GM19438 (cell line): ENCODE measurements at regions not wholly inside any gene's neighbourhood (a gene's known extent, or its start where the extent isn't known, plus 50 kb on each side); places are given as distances from the start of the nearest gene placed in this dataset.

Experiments used
- ATAC-seq: cut with Tn5 transposase; IDR thresholded peaks from one replicate; pipeline ENCODE4 v1.9.1; 2021; ENCODE audit warnings: low read depth; ENCODE audit not compliant: unreplicated experiment

DNA sequence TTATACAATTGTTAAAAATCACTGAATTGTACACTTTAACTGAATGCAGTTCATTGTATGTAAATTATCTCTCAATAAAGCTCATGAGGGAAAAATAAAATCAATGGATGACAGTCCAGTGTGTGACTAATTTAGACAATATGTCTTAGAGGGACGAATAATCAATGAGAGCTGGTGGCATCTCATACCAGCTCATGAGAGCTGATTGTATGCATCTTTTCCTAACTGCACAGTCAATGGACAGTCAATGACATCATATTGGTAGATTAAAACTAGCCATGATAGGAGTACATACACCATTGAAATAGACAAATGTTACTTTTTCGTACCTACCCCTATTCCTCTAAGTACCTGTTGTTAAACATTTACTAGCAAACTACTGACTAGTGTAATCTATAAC, 946.1 kb downstream of the SQOR start:
- ATAC-seq = no peak

DNA sequence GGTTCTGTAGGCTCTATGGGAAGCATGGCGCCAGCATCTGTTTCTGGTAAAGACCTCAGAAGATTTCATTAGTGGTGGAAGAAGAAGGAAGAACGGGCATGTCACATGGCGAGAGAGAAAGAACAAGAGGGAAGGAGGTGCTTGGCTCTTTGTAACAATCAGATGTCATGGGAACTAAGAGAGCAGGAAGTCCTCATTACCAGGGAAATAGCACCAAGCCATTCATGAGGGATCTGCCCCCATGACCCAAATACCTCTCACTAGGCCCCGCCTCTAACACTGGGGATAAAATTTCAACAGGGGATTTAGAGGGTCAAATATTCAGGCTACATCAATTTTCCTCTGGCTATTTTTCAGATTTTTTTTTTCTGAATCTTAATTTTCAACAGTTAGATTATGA, 954.3 kb downstream of the SQOR start:
- ATAC-seq = no peak

DNA sequence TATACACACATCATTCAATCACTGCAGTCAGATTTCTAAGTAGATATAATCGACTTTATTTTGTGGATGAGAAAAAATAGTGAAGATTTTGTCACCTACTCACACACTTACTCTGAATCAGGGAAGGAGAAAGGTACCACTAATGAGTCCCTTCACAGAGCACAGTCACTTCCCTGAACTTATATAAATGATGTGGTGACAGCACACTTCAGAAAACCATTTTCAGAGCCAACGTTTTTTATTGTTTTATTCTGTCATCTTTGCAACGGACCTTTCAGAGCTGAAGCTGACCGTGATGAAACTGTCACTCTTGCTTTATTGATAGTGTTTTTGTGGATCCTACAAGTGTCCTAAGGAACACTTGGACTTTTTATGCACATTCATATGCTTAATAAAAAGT, 956.6 kb downstream of the SQOR start:
- ATAC-seq = no peak

DNA sequence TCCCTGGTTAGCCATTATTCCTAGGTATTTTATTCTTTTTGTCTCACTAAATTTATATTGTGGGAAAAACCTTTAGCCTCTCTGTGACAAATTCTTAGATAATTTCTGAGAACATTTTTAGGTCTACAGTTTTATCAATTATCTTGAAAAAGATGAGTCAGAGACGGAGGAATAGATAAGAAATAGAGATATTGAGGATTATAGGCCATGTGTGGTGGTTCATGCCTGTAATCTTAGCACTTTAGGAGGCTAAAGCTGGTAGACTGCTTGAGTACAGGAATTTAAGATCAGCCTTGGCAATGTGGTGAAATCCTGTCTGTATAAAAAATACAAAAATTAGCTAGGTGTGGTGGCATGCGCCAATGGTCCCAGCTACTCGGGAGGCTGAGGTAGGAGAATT, 960.2 kb downstream of the SQOR start:
- no peak for ATAC-seq

DNA sequence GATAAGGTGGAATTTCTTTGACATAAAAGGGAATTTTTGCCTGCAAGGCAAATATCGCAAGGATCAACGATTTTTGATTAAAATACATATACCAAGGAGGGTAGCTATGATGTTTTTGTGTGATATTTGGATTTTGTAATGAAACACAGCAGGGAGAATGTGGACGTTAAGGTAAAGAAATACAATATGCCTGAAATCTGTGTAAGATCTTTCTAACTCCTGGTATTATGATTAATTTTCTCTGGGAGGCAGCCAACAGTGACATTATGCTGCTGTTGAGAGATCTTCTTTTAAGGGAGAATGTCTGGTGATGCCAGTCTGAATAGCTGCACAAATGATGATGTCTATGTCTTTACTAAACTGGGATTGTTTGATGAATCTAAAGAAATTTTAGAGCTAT, 972.2 kb downstream of the SQOR start:
- ATAC-seq = no peak

DNA sequence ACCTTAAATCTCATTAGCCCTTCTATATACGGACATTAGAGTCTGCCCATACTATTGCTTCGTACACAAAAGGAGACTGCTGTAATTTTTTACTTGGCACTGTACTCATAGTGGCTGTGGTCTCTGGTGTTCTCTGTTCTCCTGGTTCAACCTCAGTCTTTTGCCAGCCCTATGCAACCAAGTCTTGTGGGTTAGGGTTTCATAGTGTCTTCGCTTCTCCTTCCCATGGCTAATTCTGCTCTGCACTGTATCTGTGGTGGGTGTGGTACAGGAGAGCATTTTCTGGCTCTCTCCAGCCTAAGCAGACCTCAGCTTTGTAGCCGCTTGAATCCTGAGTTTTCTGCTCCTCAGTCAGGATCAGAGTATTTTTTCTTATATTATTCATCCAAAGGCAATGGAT, 981.2 kb downstream of the SQOR start:
- ATAC-seq = no peak

DNA sequence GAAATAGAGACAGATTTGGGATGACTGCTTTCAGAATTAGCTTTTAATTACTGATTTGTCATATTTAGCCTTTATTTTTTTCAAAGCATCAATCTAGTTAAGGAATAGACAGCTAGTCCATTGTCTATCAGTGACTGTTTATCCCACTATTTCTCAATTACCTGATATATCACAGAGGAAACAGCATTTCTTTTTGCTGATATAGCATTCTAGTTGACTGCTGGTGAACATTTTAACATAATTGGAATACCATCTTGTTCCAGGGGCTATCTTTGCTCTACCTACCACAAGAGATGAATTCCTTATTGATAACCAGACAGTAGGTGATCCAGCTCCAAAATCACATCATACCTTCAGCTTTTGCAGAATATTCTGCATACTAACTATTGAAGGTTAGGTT, 982.7 kb downstream of the SQOR start:
- no peak for ATAC-seq

DNA sequence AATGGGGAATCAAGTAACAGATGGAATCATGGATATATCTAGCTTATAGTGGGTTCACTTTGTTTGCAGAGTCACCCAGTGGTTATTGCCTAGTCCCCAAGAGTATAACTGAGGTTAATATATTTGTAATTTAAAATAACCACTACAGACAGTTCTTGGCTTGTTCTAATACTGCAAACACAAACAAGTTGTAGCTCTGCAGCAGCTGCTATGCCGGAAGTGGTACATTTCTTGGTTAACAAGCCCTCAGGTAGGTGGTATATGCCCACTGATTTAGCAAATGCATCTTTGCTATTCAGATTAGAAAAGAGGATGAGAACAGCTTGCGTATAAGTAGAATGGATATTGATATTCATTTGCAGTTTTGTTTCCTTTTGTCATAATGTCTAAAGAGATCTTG, 984.2 kb downstream of the SQOR start:
- ATAC-seq = no peak

DNA sequence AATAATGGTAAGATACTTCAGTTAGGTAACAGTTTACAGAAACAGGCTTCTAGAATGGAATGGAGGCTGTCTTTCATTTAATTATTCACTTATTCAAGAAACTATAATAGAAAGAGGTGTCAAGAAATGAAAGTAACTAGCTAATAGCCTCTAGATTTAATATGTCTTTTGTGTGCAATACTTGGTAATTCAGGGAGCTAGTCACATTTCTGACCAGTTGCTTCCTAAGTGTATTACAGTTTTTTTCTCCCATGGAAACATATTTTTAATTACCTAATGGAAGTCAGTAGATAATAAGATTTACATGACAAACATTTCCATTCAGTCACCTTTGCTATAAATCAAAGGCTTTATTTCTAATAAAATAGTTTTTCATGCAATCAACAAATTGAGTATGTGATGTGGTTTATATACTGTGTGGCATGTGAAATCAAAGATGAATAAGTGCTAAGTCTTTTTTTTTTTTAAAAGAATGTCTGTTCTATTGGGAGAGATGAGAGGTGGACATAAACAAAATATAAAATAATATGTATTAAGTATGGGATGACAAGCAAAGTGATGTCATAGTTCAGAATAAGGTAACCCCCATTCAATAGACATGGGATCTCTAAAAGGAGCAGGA, 985.7 kb downstream of the SQOR start:
- ATAC-seq = no peak

DNA sequence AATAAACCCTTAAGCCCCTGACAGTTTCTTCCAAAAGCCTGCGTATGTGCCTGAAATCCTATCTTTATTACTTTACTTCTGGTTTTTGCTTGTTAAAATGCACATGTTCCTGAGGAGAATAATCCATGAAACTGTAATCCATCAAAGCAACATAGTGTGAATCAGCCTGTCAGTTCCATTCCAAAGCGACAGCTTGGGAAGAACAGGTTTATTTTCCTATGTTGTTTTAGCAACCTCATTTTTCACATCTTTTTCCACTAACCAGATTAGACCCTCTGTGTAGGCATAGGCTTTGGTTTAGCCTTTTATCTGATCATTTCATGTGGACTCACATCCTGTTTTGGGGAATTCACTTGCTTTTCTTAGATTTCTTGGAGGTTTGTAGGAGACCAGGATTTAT, 988.0 kb downstream of the SQOR start:
- no peak for ATAC-seq

DNA sequence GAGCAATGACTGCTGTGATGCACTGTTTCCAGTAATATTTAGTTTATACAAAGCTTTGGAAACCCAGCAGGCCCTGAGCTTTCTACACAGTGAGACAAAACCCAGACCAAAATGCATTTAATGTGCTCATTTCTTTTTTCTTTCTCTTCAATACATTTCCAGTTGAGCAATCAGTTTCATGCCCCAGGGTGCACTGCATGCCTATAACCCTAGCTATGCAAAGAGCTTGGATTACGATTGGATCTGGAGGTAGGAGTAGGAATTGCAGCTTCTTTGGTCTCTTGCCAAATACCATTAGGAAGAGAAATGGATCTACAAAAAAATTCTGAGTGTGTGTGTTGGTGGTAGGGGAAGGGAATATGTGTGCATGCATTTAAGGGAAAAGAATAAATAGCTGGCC, 1001.4 kb downstream of the SQOR start:
- no peak for ATAC-seq

DNA sequence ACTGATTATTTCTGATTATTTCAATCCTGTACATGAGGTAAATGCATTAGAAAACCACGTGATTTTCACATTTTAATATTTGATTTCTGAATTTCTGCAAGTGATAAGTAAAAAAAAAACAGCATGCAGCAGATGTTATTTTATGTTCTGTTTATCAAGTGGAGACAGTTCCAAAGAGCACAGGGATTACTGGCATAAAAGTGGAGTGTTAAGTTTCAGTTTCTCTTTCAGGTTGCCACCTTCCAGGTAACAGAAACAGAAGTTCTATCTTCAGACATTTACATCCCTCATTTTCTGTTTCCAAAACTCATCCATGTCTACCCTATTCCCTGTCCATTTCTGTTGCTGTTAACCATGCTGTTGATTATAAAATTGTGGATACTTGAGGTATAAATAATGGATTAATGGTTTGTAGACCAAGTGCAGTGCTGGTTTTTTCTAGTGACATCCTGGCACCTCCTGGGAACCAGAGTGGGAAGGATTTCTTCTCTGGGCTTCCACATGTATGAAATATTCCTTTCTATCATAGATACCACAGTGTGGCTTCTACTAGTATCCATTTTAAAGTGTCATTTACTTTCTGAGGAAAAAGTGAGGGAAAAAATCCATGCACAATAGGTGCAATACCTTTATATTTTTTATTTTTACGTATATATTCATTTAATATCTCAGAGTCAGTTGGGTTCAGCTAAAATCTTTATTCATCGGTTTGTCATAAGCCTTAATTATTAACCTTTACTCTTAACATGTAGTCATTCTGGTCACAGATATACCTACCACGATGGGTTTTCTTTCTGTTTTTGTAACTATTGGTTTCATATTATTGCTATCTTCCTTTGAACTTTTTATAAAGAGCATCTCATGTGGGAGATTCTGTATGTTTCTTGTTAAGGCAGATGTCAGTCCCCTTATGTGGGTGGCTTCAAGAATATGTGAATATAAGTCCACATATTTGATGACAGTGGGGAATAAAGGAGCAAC, 1010.0 kb downstream of the SQOR start:
- ATAC-seq = no peak

DNA sequence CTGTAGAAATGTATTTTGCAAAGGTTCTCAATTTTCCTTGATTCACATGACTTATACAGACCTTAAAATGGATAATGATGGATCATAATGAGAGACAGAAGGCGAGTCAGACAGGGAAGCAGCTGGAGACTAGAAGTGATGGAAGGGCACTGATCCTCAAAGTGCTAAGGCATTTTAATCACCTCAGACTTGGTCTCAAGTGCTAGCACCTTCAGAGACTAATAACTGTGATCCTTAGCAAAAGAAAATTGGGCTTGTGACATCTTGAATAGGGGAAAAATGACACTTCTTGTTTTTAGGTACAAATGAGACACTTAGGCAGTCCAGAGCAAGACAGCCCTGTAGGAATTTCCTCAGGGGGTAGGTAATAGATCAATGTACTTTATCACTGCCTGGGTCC, 1011.7 kb downstream of the SQOR start:
- ATAC-seq = no peak

DNA sequence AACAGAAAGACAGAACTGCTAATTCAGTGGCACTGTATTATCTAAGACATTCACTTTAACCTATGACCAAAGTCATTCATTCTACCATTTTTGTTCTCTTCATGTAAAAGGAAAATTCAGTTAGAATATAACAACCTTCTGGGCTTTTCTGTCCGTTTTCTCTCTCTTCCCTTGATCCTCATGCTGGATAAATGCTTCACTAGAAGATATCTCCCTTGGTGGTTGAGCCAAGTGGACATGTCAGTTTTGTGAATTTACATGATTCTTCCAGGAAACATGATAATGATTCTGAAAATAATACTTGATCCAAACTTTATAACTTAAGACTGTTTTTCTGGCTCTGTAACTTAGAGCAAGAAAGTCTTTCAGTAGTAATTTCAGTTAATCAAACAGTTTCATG, 1012.2 kb downstream of the SQOR start:
- ATAC-seq = no peak

DNA sequence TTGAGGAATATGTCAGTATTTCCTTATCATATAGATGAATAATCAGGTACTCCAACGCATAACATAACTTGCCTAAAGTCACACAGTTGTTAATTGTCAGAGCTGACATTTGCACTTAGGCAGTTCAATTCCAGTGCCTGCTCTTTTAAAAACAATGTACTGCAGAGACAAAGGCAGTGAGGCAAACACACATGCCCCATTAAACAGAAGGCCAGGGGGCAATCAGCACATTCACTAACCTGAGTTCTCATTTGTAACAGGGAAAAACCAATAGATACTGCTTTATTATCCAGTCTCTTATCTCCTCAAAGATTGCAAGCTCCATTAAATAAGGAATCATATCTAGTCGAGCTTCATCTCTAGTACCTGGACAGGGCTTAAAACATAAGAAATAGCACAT, 1017.4 kb downstream of the SQOR start:
- no peak for ATAC-seq

DNA sequence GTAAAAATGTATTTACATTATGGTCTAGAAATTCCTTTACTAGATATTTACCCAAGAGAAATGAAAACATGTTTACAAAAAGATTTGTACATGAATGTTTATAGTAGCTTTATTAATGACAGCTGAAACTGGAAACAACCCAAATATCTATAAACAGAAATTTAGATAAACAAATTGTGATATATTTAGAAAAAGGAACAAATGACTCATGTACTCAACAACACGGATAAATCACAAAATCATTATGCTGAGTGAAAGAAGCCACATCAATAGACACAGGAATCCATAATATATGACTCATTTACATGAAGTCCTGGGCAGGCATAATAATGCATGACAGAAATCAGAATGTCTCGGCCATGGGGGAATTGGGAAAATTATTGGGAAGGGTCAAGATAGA, 1020.2 kb downstream of the SQOR start:
- no peak for ATAC-seq

DNA sequence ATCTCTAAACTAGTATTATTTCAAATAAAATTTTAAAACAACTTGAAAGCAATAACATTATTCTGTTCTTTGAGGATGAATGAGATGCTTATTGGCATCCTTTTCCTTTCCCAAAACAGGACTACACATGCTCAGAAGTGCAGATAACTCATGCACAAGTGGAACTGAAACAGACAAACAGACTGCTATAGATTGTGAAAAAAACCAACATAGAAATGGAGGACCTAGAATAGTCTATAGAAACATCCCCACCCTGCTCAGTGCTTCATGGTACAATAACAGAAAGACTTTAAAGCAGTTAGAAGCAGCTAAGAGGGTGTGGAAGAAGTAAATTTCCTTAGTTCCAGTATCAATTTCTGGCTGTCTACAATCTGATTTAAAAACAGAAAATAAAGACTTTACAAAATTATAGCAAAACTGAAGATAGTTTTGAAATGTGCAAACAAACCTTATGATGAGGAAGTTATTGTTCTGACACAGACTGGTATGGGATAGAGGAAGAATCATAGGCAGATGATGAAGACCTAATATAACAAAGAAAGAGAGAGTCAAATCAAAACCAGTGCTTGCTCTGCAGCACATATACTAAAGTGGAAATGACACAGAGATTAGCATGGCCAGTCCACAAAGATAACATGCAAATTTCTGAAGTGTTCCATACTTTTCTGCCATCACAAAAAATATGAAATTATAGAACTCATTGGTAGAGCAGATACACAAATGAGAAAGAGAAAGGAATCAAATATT, 1025.4 kb downstream of the SQOR start:
- no peak for ATAC-seq

DNA sequence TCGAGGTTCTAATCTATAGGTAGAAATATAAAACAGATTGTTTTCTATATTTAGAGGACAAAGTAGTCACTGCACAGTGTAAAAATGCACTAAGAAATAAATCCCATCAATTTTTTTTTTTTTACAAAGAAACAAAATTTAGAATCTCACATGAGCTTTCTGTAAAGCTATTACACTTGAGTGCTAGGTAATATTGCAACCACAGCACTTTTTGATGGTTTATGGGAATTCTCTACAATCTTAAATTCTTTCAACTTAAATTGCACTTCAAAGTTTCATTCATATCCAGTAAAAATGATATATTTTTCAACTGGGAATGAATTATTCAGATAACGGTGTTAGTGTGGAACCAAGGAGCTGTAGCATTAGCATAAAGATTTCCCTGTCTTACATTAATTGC, 1035.4 kb downstream of the SQOR start:
- ATAC-seq = no peak

DNA sequence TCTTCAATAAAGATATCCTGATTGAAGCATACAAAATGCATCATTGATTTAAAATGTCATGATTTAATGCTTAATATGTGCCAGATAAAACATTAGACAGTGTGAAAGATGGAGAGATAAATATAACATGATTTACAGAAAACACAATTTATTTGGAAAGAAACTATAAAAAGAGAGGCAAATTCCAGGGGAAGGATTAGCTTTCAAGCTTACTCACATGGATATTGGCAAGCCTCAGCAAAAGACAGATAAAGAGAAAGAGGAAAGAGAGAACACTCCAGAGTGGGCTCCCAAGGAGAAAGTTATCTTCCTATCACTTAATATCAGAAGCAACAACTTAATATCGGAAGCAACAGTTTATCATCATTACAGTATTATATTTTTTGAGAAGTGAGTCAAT, 1036.5 kb downstream of the SQOR start:
- ATAC-seq = no peak

DNA sequence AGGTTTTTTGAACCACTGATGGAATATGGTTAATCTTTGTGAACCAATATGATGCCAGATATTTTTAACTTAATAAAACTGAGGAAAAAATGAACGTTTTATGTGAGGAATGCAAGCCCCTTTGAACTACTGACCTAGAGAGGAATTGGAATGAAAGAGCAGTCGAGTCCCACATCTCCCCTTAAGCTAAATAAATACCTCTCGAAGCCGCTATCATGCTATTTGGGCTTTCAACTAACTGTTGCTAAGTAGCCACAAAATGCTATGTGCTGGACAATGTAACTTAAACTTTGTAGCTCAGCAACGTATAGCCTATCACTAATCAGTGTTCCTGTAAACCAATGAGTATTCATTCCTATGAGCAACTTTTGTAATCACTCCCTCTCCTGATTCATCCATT, 1037.2 kb downstream of the SQOR start:
- ATAC-seq = no peak
